HCT116 (cell line): ENCODE measurements at regions not wholly inside any gene's neighbourhood (a gene's known extent, or its start where the extent isn't known, plus 50 kb on each side); places are given as distances from the start of the nearest gene placed in this dataset.

Source experiments
- ATAC-seq: fragments of 200-7000 bp; cut with Tn5 transposase; 2 replicates; pipeline ENCODE4 v1.9.1; 2020; ENCODE audit warnings: mild to moderate bottlenecking, moderate library complexity
- BruUV-seq: library from RNA; stranded (reverse); fragments of 400-500 nt; replicated peaks from 2 replicates; lab custom pipeline; 2021; lab: Mats Ljungman, UMichigan
- CTCF ChIA-PET: fragments of 300-600 bp; sonication (Branson Sonifier 250); formaldehyde crosslinking; loops from one replicate; lab custom pipeline; 2021; ENCODE audit warnings: antibody characterized with exemption; lab: Charles Lee
- POLR2A ChIA-PET: fragments of 300-600, 350-600 bp; sonication (Branson Sonifier 250); formaldehyde crosslinking; loops from one replicate; lab custom pipeline; 2021; ENCODE audit warnings: antibody characterized with exemption; lab: Charles Lee
- RAD21 ChIA-PET, 2 experiments: fragments of 300-600 bp; sonication (Branson Sonifier 250); formaldehyde crosslinking; loops; one replicate each; lab custom pipeline; 2023; ENCODE audit warnings: low total read pairs in 2 of 2; ENCODE audit not compliant: uncharacterized antibody in 2 of 2, unreplicated experiment in 2 of 2, low non-redundant PET in 1 of 2; lab: Charles Lee
- DNase-seq: peaks from one replicate; pipeline ENCODE4 v3.0.0-alpha.2; 2010; ENCODE audit warnings: low read depth, low spot score
- H2AFZ ChIP-seq: fragments of 200-600 bp; shearing (Covaris generic), sonication (generic); 2 replicates; pipeline ENCODE4 v1.6.1; 2017; ENCODE audit warnings: low read depth, mixed run types, mixed read lengths, antibody characterized with exemption, low read length; ENCODE audit not compliant: poor library complexity, severe bottlenecking
- H3K27ac ChIP-seq: 2 replicates; pipeline ENCODE4 v1.5.1; 2012; ENCODE audit warnings: low read depth, low read length
- H3K27me3 ChIP-seq: fragments of 200-600 bp; sonication (generic); 2 replicates; pipeline ENCODE4 v1.6.1; 2016; ENCODE audit warnings: mixed run types, low read length, mixed read lengths; ENCODE audit not compliant: insufficient read depth
- H3K36me3 ChIP-seq, 2 experiments: fragments of 200-500 bp in 1 of 2; fragments of 200-600 bp in 1 of 2; sonication (Bioruptor generic) in 1 of 2; sonication (generic) in 1 of 2; 2 replicates each; pipeline versions ENCODE4 v1.5.1 to v1.6.1; 2014 to 2016; ENCODE audit warnings: low read length in 2 of 2, inconsistent platforms in 1 of 2, mixed read lengths in 1 of 2, mixed run types in 1 of 2; ENCODE audit not compliant: insufficient read depth in 2 of 2, control insufficient read depth in 1 of 2
- H3K4me1 ChIP-seq, 2 experiments: fragments of 200-600 bp in 1 of 2; sonication (generic) in 1 of 2; 2 replicates each; pipeline versions ENCODE4 v1.5.1 to v1.6.1; 2012 to 2017; ENCODE audit warnings: low read length in 2 of 2, inconsistent platforms in 1 of 2, mild to moderate bottlenecking in 1 of 2, mixed read lengths in 1 of 2, mixed run types in 1 of 2, moderate library complexity in 1 of 2; ENCODE audit not compliant: insufficient read depth in 2 of 2, control insufficient read depth in 1 of 2
- H3K4me2 ChIP-seq: fragments of 200-600 bp; sonication (generic); 2 replicates; pipeline ENCODE4 v1.6.1; 2017; ENCODE audit warnings: mixed run types, low read length, mixed read lengths
- H3K4me3 ChIP-seq, 2 experiments: fragments of 200-600 bp in 1 of 2; sonication (generic) in 1 of 2; replicated peaks in 1 of 2; 2 replicates each; pipeline ENCODE4 v1.5.1; 2011 to 2016; ENCODE audit warnings: low read length in 2 of 2, control low read depth in 1 of 2, low read depth in 1 of 2, mild to moderate bottlenecking in 1 of 2, mixed read lengths in 1 of 2, mixed run types in 1 of 2
- H3K79me2 ChIP-seq: fragments of 200-600 bp; sonication (generic); 2 replicates; pipeline ENCODE4 v1.6.1; 2017; ENCODE audit warnings: mild to moderate bottlenecking, mixed run types, low read length, moderate library complexity, mixed read lengths; ENCODE audit not compliant: insufficient read depth
- H3K9ac ChIP-seq: fragments of 200-600 bp; sonication (generic); 2 replicates; pipeline ENCODE4 v1.6.1; 2016; ENCODE audit warnings: low read length, mixed read lengths
- H3K9me2 ChIP-seq: fragments of 200-600 bp; sonication (generic), shearing (Covaris generic); 2 replicates; pipeline ENCODE4 v1.6.1; 2017; ENCODE audit warnings: mixed run types, mild to moderate bottlenecking, moderate library complexity; ENCODE audit not compliant: insufficient read depth
- H3K9me3 ChIP-seq, 2 experiments: fragments of 200-500 bp in 1 of 2; fragments of 200-600 bp in 1 of 2; sonication (Bioruptor generic) in 1 of 2; sonication (generic) in 1 of 2; 2 replicates each; pipeline ENCODE4 v1.6.1; 2014 to 2017; ENCODE audit warnings: low read length in 2 of 2, mixed read lengths in 2 of 2, inconsistent platforms in 1 of 2, low read depth in 1 of 2, mild to moderate bottlenecking in 1 of 2, mixed run types in 1 of 2, moderate library complexity in 1 of 2; ENCODE audit not compliant: control insufficient read depth in 1 of 2, insufficient read depth in 1 of 2
- H4K20me1 ChIP-seq: fragments of 200-600 bp; sonication (generic), shearing (Covaris generic); 2 replicates; pipeline ENCODE4 v1.6.1; 2017; ENCODE audit warnings: mixed run types, mild to moderate bottlenecking, moderate library complexity; ENCODE audit not compliant: insufficient read depth
- ATF3 ChIP-seq: IDR thresholded peaks from 2 replicates; pipeline ENCODE4 v1.6.1; 2012
- CBX3 ChIP-seq: IDR thresholded peaks from 2 replicates; pipeline ENCODE4 v1.6.1; 2012; ENCODE audit warnings: low read depth
- CEBPB ChIP-seq: IDR thresholded peaks from 2 replicates; pipeline ENCODE4 v1.6.1; 2012; ENCODE audit warnings: low read depth
- CTCF ChIP-seq, 3 experiments: fragments of 200-600 bp in 1 of 3; sonication (generic) in 1 of 3; IDR thresholded peaks in 2 of 3; conservative IDR thresholded peaks in 1 of 3; 2 replicates each; pipeline ENCODE4 v1.5.1; 2012 to 2017; ENCODE audit warnings: low read depth in 2 of 3, low read length in 2 of 3, antibody characterized with exemption in 1 of 3, borderline replicate concordance in 1 of 3, control low read depth in 1 of 3, mild to moderate bottlenecking in 1 of 3, mixed read lengths in 1 of 3, mixed run types in 1 of 3, moderate library complexity in 1 of 3; ENCODE audit not compliant: insufficient read depth in 1 of 3
- EGR1 ChIP-seq: IDR thresholded peaks from 2 replicates; pipeline ENCODE4 v1.6.1; 2012; ENCODE audit warnings: low read depth
- EZH2 ChIP-seq: fragments of 200-600 bp; sonication (generic); IDR thresholded peaks from 2 replicates; pipeline ENCODE4 v1.6.1; 2017; ENCODE audit warnings: antibody characterized with exemption, mixed run types
- FOSL1 ChIP-seq: IDR thresholded peaks from 2 replicates; pipeline ENCODE4 v1.6.1; 2012; ENCODE audit warnings: low read depth
- JUND ChIP-seq: IDR thresholded peaks from 2 replicates; pipeline ENCODE4 v1.6.1; 2012
- POLR2A ChIP-seq: IDR thresholded peaks from 2 replicates; pipeline ENCODE4 v1.7.0; 2011; ENCODE audit warnings: borderline replicate concordance; ENCODE audit not compliant: insufficient read depth, insufficient read length; ENCODE audit errors: extremely low read depth
- RAD21 ChIP-seq: IDR thresholded peaks from 2 replicates; pipeline ENCODE4 v1.6.1; 2012; ENCODE audit warnings: low read depth, mild to moderate bottlenecking
- SP1 ChIP-seq: IDR thresholded peaks from 2 replicates; pipeline ENCODE4 v1.6.1; 2012; ENCODE audit warnings: low read depth
- ZFX ChIP-seq: fragments of 450-650 bp; IDR thresholded peaks from 2 replicates; pipeline ENCODE4 v1.6.1; 2017
- ZNF274 ChIP-seq: fragments of 200-500 bp; sonication (Bioruptor generic); IDR thresholded peaks from 2 replicates; pipeline ENCODE4 v1.6.1; 2014; ENCODE audit warnings: mild to moderate bottlenecking, low read depth, low read length, inconsistent platforms
- intact Hi-C: fragments of 100-400 bp; cut with micrococcal nuclease; formaldehyde crosslinking; loops from 2 replicates; pipeline ENCODE4 v1.10.0; 2022

- H3K9me2 ChIP-seq, result no peaks in the 10 kb centered on the region
- no TSS peak for BruUV-seq
- H3K36me3 ChIP-seq, result no peaks in the 10 kb centered on the region
- intact Hi-C loops, result no loop called here
- no peak overlapping the region for H2AFZ ChIP-seq
- ATAC-seq, result no peak
- H3K27me3 ChIP-seq, result no peaks in the 10 kb centered on the region
- H3K4me1 ChIP-seq, result no peaks in the 10 kb centered on the region
- no peak overlapping the region for H3K27ac ChIP-seq
- TF ChIP-seq CBX3, result no peak
- TF ChIP-seq ATF3, result no peak
- TF ChIP-seq EGR1, result no peak
- TF ChIP-seq SP1, result no peak
- TF ChIP-seq JUND, result no peak
- TF ChIP-seq RAD21, result no peak
- TF ChIP-seq FOSL1, result no peak
- no peak for TF ChIP-seq CEBPB
- TF ChIP-seq CTCF (IDR thresholded peaks at IDR 0.05 in 2 of 3, conservative IDR thresholded peaks at IDR 0.05 in 1 of 3; ENCODE audit: borderline replicate concordance in 1 of 3, insufficient read depth in 1 of 3, low read depth in 2 of 3, low read length in 2 of 3), result no peak
- TF ChIP-seq EZH2, result no peak
- TF ChIP-seq ZFX, result no peak
- TF ChIP-seq POLR2A, result no peak
- TF ChIP-seq ZNF274, result no peak
- no peaks in the 10 kb centered on the region for H4K20me1 ChIP-seq
- H3K4me3 ChIP-seq, result no peak overlapping the region
- no peak overlapping the region for H3K4me2 ChIP-seq
- CTCF ChIA-PET, result no interaction called here
- POLR2A ChIA-PET, result no interaction called here
- DNase-seq, result no peak
- no peaks in the 10 kb centered on the region for H3K9me3 ChIP-seq
- H3K9ac ChIP-seq, result no peak overlapping the region
- RAD21 ChIA-PET, result no interaction called here
- no peaks in the 10 kb centered on the region for H3K79me2 ChIP-seq
Observed at GRCh38 chr2:228359473-228359872, 178.0 kb upstream of the SPHKAP start.
